H4 (cell line): ENCODE measurements at regions not wholly inside any gene's neighbourhood (a gene's known extent, or its start where the extent isn't known, plus 50 kb on each side); places are given as distances from the start of the nearest gene placed in this dataset.
"Not testable (repeated sequence)": the region's sequence is repeated elsewhere in the genome, so short reads cannot be mapped to it uniquely, and the experiment has no call there.

Experiments
- DNase-seq: peaks from one replicate; pipeline ENCODE4 v3.0.0-alpha.2; 2015; ENCODE audit warnings: low spot score

DNA sequence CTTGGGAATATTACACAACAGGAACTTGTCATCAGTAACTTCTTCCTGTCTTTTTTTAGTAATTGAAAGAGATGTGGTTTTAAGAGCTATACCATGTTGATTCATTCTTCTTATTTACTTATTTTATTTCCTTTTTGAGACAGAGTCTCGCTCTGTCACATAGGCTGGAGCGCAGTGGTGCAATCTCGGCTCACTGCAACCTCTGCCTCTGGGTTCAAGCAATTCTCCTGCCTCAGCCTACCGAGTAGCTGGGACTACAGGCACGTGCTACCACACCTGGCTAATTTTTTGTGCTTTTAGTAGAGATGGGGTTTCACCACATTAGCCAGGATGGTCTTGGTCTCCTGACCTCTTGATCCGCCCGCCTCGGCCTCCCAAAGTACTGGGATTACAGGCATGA lies 1326.6 kb downstream of the DSC3 start:
- DNase-seq, result not testable (repeated sequence)

DNA sequence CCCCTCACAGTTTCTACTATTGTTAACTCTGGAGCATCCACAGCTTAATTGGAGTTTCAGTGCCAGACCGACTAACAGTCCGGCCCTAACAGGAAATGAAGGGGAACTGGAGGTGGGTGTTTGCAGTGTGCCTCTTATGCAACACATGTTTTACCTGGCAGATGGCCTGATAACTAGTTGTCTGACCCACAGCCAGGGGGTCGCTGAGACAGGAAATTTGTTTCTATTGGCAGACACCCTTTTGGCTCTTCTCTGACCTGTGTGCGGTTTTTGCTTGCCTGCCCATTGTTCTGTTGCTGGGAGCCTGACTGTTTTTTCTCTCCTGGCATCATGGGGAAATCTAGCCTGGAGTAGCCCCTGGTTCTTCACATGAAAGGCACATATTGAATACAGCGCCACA lies 1329.8 kb downstream of the DSC3 start:
- no peak for DNase-seq

DNA sequence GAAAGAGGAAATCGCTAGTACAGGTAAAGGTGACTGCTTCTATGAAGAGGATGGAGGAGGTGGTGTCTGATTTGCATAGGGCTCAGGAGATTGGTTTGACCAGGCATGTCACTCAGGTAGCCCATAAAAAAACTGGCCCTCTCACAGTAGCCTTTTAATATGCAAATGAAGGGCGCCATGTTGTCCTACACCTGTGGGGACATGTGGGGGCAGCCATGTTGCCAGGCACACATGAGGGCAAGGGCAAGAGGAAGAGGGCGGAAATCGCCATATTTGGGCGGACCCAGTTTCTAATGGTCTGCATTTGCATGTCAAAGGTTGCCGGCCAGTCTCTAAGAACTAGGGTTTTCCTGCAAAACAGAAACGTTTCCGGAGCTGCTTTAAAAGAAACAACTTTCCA lies 1330.6 kb downstream of the DSC3 start:
- DNase-seq, result no peak

DNA sequence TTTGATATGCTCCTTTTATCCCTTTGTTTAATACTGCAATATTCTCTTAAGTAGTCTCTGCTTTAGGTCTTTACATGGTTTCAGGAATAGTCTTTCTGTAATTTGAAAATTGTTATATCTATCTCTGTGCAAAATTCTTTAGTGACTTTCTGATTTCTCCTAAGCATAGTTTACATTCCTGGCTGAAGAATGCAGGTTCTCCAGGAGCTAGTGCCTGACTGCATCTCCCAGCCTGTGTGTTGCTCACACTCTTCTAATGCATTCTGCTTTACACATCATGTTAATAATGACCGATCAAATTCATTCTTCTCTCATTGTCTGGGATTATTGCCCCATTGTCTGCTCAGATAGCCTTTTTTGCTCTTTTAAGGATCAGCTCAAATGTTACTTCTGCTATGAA lies 1349.2 kb downstream of the DSC3 start:
- DNase-seq, result no peak

DNA sequence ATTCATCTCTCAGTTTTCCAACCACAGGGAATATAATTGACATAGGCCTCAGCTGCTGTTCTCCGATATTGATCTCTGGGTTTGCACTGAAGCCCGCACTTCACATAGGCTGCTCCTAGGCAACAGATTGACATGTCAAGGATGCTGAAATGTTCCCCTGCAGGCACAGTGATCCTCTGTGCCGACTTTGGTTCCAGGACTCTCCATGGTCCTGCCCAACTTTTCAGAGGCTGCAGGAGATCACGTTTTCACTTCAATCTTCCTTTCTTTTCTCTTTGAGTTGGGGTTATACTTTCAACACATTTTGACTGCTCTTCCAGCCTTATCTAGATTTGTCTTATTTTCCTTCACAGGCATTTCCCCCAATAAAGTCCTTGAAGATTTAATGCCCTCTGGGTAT lies 1361.0 kb downstream of the DSC3 start:
- DNase-seq, result no peak

DNA sequence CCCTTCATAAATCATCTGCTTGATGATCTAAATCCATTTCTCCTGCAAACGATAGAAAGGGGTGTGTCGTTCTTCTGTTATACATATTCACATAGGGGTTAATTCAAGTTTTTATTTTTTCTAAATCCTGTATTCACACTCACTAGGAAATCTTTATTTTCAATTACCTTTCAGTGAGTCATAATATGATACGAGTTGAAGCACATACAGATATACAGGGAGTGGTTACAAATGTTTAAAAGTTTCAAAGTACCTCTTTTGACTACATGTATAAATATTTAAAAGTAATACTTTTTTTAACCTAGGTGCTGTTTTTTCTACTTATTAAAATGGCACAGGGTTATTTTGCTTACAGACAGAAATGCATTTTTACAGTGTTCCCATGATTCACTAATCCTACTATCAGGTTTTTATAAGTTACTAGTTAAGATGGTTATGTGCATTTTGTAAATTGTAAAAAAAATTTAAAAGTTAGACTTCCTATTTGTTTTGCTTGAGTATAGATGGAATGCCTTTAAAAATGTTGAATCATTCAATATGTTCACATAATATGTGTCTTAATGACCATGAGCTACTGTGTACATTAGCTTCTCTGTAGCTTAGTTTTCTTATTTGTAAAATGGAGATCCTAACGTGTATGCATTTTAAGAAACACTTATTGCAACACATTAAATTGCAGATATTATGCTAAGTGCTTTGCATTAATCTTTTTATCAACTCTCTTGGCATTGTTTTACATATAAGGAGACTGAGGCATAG lies 1378.1 kb downstream of the DSC3 start:
- DNase-seq, result no peak

DNA sequence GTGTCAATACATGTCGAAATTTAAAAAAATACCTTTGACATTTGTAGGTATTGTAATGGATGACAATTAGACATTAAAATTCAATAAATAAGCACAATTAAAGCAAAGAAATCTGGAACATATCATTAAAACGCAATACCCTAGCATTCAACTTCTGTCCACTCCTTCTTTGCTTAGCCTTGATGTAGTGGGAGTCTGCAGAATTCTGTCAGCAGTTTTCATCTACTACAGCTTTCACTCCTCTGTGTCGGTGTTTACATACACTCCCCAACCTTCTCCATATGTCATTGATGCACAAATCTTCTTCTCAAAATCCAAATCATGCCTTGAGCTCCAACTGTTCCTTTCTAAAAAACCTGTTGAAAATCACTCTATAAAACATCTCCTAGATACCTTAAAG lies 1380.6 kb downstream of the DSC3 start:
- no peak for DNase-seq

DNA sequence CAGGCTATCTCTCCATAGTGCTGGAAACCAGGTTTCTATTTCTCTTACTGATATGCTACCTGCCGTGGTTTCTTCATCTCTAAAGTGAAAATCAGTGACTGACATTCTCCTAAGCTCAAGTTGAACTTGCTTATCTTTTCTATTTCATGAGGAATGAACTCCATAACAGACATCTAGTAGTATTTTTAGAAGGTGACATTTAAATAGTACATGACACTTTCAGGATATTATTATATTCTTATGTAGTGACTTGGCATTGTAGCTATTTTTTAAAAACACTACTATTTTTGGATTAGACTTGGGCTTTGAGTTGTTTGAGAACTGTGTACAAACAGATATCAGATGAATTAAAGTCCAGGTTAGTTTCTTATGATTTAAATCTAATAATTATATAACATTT lies 1381.8 kb downstream of the DSC3 start:
- DNase-seq, result no peak

DNA sequence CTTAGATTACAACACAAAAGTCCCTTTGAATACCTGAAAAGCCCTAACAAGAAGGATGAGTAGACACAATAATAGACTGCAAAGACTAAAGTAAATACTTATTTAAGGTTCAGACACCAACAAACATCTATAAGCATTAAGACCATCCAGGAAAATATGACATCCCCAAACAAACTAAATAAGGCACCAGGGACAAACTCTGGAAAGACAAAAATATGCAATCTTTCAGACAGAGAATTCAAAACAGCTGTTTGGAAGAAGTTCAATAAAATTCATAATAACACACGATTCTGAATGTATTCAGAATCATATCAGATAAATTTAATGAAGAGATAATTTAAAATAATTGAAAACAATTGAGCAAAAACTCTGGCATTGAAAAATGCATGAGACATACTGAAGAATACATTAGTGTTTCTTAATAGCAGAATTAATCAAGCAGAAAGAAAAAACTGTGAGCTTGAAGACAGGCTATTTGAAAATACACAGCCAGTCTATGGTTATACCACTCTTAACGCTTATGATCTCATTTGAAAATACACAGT lies 1388.8 kb downstream of the DSC3 start:
- DNase-seq, result no peak

DNA sequence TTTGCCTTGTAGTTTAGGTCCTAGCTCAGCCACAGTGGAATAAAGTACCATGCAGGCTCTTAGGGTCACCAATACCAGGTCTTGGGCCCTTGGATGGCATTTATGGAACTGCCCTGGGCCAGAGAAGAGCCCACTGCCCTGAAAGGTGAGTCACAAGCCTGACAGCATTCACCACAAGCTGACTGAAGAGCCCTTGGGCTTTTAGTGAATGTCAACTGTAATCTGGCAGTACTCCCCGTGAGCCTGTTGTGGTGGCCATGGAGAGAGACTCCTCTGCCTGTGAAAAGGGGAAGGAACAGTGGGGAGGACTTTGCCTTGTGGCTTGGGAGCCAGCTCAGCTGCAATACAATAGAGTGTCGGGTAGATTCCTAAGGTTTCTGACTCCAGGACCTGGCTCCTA lies 1389.7 kb downstream of the DSC3 start:
- no peak for DNase-seq

DNA sequence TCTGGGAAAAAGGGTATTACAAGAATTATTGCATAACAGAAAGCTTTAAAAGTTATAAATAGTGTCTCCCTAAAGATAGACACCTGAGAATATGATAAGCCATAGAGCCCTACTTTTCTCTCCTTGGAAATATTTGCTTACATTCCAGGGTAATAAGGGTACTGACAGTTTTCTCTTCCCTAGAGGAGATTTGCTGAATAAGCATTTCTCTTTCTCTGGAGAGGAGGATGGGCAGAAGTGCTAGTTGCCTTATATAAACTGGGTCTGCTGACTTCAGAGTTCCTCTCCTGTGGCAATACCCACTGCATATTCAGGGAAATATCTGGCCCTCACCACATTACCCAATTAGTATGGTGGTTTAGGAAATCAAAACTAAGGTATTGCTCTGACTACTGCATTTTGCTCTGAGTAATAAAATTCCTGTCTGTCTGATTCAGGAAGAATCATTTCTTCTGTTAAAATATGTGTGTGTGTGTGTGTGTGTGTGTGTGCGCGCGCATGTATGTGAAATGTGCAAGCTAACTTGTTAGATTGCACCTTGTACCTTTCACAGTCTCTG lies 1391.3 kb downstream of the DSC3 start:
- DNase-seq, result peak; percentile 19

DNA sequence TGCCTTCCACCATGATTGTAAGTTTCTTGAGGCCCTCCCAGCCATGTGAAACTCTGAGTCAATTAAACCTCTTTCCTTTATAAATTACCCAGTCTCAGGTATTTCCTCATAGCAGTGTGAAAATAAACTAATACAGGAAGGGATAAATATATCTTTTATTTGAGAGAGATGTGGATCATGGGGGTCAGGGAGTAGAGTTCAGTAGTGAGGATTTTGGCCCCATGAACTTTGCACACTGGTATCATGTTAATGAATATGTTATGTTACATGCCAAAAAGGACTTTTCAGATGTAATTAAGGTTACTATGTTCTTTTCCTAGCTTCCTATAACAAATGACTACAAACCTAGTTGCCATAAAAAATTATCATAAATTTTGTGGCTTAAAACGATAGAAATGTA lies 1393.7 kb downstream of the DSC3 start:
- no peak for DNase-seq

DNA sequence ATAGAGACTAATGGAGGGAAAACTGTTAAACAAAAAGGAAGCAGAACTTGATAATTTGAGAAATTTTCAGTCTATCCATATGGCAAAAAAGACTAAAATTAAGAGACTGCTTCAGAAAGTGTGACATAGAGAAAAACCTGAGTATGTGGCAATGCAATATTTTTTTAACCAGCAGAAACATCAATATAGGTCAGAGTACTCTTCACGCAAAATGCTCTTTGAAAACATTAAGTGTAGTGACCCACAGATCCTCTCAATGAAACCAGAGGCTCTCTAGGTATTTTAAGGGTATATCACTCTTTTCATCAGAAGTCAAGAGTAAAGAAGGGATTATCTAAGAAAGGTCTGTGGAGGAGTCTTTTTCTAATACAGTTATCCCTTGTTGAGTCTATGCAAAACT lies 1394.8 kb downstream of the DSC3 start:
- DNase-seq, result no peak

DNA sequence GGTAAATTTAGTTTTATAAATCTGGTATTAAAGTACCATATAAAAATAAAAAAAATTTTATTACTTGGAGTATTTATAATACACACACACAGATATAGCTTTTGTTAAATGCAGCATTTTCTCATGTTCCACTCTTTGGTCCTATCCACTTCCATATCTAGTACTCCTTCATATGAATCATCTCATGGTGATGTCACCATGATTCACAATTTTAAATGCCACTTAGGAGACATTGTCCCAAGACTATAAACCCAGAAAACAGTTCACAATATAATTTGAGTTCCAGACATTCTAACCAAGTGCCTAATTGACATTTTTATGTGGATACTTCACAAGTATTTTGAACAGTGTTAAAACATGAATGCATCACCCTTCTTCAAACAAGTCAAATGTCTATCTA lies 1398.3 kb downstream of the DSC3 start:
- DNase-seq, result peak; percentile 17

DNA sequence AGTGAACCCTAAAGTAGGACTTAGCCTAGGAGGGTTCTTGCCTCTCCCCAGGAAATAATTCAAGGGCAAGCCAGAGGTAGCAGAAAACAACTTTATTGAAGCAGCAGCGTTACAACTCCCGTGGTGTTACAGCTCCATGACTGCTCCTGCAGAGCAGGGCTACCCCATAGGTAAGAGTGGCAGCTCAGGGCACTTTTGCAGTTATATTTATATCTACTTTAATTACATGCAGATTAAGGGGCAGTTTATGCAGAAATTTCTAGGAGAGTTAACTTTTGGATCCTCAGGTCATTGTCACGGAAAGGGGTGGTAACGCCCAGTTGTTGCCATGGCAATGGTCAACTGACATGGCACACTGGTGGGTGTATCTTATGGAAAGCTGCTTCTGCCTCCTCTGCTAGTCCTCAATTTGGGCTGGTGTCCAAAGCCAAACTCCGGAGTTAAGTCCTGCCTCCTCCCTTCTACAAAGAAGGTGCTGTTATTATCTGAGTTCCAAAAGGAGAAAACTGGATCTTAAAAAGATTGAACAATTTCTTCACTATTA lies 1413.0 kb downstream of the DSC3 start:
- DNase-seq, result no peak

DNA sequence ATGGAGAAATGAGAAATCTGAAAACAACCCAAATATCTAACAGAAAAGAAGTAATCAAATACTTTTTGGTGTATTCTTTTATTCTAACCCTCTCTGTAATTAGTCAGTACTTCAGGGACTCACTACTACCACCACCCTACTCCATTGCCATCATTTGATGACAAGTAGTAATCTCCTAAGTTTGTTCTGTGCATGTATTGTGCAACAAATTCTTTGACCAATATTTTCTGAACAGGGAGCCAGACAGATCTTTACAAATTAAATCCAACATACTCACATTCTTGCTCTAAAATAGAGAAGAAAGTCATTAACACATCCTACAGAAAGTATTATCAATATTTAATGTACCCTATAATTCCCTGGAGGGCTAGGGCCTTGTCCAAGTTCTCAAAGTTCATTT lies 1416.4 kb downstream of the DSC3 start:
- no peak for DNase-seq

DNA sequence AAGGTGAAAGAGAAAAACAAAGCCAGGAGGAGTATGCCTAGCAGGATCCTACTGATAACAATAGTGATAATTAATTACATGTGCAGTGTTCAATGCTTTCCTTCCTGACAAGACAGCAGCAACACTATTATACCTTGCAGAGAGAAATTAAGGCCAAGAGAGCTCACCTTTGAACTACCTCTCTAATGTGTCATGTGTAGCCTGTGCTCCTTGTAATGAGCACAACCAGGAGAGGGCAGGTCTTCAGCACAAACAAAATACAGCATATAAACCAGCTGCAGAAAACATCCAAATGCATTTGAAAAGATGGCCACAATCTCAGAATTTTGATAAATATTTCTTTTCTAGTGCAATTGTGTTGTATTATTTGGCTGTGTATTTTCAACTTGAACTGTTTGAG lies 1425.7 kb downstream of the DSC3 start:
- no peak for DNase-seq

DNA sequence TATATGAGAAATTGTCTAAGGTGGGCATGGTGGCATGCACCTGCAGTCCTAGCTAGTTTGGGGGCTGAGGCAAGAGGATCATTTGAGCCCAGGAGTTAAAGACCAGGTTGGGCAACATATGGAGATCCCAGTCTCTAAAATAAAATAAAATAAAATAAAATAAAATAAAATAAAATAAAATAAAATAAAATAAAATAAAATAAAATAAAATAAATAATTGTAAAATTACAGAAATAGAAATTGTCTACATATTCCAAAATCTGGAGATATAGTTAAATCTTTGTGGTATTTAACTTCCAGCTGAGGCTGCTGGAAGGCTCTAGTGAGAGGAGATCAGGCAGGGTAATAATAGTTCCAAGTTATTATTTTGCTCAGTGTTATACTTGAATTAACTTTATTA lies 1432.1 kb upstream of the CDH2 start:
- DNase-seq, result no peak

DNA sequence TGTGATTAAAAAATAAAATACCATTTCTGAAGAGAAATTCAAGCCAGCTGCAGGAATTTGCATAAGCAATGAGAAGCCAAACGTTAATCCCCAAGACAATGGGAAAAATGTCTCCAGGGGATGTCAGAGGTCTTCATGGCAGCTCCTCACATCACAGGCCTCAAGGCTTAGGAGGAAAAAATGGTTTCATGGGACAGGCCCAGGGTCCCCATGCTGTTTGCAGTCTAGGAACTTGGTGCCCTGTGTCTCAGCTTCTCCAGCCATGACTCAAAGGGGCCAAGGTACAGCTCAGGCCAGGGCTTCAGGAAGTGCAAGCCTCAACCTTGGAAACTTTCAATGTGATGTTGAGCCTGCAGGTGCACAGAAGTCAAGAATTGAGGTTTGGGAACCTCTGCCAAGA lies 1428.4 kb upstream of the CDH2 start:
- no peak for DNase-seq

DNA sequence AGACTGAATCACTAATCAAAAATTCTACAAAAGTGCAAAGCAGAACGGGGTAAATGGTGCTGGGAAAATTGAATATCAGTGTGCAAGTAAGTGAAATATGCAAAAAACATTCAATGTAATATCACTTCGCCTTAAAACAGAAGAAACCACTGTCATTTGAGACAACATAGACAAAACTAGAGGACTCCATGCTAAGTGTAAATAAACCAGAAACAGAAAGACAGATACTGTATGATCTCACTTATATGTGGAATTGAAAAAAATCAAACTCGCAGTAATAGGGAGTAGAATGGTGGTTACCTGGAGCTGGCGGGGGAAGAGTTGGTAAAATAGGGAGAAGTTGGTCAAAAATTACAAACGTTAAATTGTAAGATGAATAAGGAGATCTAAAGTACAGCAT lies 1420.0 kb upstream of the CDH2 start:
- no peak for DNase-seq

DNA sequence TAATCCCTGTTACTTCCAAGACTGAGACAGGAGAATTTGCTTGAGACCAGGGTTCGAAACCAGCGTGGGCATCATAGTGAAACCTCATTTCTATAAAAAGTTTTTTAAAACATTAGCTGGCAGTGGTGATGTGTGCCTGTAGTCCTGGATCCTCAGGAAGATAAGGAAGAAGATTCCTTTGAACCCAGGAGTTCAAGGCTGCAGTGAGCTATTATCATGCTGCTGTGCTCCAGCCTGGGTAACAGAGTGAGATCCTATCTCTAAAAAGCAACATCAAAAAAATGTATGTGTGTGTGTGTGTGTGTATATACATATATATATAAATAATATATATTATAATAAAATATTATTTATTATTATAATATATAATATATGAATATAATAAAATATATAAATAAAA lies 1417.6 kb upstream of the CDH2 start:
- no peak for DNase-seq

DNA sequence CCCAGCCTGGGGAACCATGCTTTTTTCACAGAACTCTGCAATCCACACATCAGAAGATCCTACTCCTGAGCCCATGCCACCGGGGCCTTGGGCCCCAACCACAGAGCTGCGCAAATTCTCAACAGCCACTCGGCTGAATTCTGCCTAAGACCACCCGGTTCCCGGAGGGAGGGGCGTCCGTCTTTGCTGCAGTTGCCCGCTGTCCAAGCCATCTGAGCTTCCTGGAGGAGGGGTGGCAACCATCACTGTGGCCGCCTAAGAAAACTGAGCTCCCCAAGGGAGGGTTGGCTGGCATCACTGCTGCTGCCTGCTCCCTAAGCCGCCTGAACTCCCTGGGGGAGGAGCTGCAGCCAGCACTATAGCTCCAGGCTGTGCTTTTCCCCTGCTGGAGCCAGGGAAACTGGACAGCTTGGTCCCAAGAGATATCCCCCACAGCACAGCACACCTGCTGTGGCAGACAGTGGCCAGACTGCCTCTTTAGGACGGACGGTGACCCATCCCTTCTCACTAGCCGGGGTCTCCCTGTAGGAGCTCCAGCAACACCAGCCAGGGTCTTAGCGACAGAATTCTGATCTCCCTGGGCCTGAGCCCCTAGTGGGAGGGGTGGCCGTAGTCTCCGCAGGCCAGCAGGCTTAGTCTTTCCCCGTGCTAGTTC lies 1411.6 kb upstream of the CDH2 start:
- DNase-seq, result no peak

DNA sequence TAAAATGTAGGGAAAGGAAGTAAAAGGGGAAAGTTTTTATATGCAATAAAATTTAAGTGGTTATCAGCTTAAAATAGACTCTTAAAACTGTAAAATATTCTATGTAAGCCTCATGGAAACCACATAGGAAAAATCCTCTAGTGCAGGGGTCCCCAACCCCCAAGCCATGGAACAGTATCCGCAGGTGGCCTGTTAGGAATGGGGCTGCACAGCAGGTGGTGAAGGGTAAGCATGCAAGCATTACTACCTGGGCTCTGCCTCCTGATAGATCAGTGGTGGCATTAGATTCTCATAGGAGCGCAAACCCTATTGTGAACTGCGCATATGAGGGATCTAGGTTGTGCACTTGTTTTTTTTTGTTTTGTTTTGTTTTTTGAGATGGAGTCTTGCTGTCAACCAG lies 1409.3 kb upstream of the CDH2 start:
- DNase-seq, result no peak
